RWPE1 (cell line): ENCODE measurements at regions not wholly inside any gene's neighbourhood (a gene's known extent, or its start where the extent isn't known, plus 50 kb on each side); places are given as distances from the start of the nearest gene placed in this dataset.

Experiments used
- CTCF ChIA-PET: fragments of 350-600 bp; sonication (Branson Sonifier 250); formaldehyde crosslinking; extraction: SDS; loops from one replicate; lab custom pipeline; 2021; lab: Yijun Ruan, JAX
- POLR2A ChIA-PET: fragments of 400-600 bp; formaldehyde crosslinking; extraction: SDS; loops from one replicate; lab custom pipeline; 2020; ENCODE audit warnings: antibody characterized with exemption; ENCODE audit not compliant: low non-redundant PET; lab: Yijun Ruan, JAX
- DNase-seq: peaks from one replicate; pipeline ENCODE4 v3.0.0; 2012; ENCODE audit warnings: low spot score
- H3K27ac ChIP-seq: fragments of 450-650 bp; 2 replicates; pipeline ENCODE4 v1.5.1; 2017
- CTCF ChIP-seq: fragments of 450-650 bp; conservative IDR thresholded peaks from 2 replicates; pipeline ENCODE4 v1.5.1; 2017; ENCODE audit warnings: low read depth, mild to moderate bottlenecking

- DNase-seq = no peak
- no peak overlapping the region for H3K27ac ChIP-seq
- ChIA-PET CTCF (interaction anchor here (0.7 kb wide), 1 partner anchor 1965 kb away, joined by 3 read pairs; no protein-coding TSS in a partner anchor), POLR2A (no interaction called here)
- no peak for TF ChIP-seq CTCF
Measured at GRCh38 chr13:79267560-79267959, 138.5 kb downstream of the RBM26 start.

- ChIA-PET CTCF (no interaction called here), POLR2A (no interaction called here)
- DNase-seq = no peak
- no peak overlapping the region for H3K27ac ChIP-seq
- TF ChIP-seq CTCF = no peak
Measured at GRCh38 chr13:79258489-79258888, 147.6 kb downstream of the RBM26 start.

- CTCF ChIA-PET = no interaction called here
- no peak; the same call in 1 of the 2 replicates for TF ChIP-seq CTCF
- H3K27ac ChIP-seq = no peak overlapping the region
- DNase-seq = no peak
- POLR2A ChIA-PET = no interaction called here
Measured at GRCh38 chr13:79246578-79246949, 159.5 kb downstream of the RBM26 start.

GRCh38 chr13:79245937-79246577 lies 160.0 kb downstream of the RBM26 start:
- no peak for TF ChIP-seq CTCF
- H3K27ac ChIP-seq = no peak overlapping the region
- ChIA-PET CTCF (no interaction called here), POLR2A (no interaction called here)
- no peak for DNase-seq

- no peak for TF ChIP-seq CTCF
- DNase-seq = no peak
- ChIA-PET POLR2A (no interaction called here), CTCF (interaction anchor here (0.6 to 0.7 kb wide), 3 partner anchors 52 to 1074 kb away, joined by 3 to 5 read pairs (median 4); no protein-coding TSS in a partner anchor)
- H3K27ac ChIP-seq = no peak overlapping the region
Measured at GRCh38 chr13:79241697-79242096, 164.4 kb downstream of the RBM26 start.

GRCh38 chr13:79237981-79238380 lies 168.1 kb downstream of the RBM26 start:
- CTCF ChIA-PET = no interaction called here
- DNase-seq = no peak
- POLR2A ChIA-PET = no interaction called here
- no peak for TF ChIP-seq CTCF
- no peak overlapping the region for H3K27ac ChIP-seq
